ENCODE measurements at regions not wholly inside any gene's neighbourhood (a gene's known extent, or its start where the extent isn't known, plus 50 kb on each side); places are given as distances from the start of the nearest gene placed in this dataset.

- TF ChIP-seq CTCF (IDR thresholded peaks at IDR 0.05) = no peak
- H3K4me3 ChIP-seq = no peak overlapping the region
- DNase-seq (no peak), ATAC-seq (no peak)
- H3K9me3 ChIP-seq = no peaks in the 10 kb centered on the region
- no peaks in the 10 kb centered on the region for H3K4me1 ChIP-seq (ENCODE audit: low read depth)
- H3K36me3 ChIP-seq (ENCODE audit: low read depth) = no peaks in the 10 kb centered on the region
- intact Hi-C loops (cut with DNase I, micrococcal nuclease) = no loop called here
Observed at GRCh38 chr18:6639305-6639704, 90.2 kb upstream of the ARHGAP28 start.

GRCh38 chr18:6644836-6645627 is 84.5 kb upstream of the ARHGAP28 start:
- intact Hi-C loops (cut with DNase I, micrococcal nuclease) = no loop called here
- Histone ChIP-seq H3K4me1 (ENCODE audit: low read depth) (no peaks in the 10 kb centered on the region), H3K9me3 (no peaks in the 10 kb centered on the region), H3K4me3 (no peak overlapping the region), H3K36me3 (ENCODE audit: low read depth) (no peaks in the 10 kb centered on the region)
- DNase-seq (no peak), ATAC-seq (no peak)
- no peak for TF ChIP-seq CTCF (IDR thresholded peaks at IDR 0.05)

- H3K36me3 ChIP-seq (ENCODE audit: low read depth) = no peaks in the 10 kb centered on the region
- ATAC-seq = no peak
- no peak overlapping the region for H3K4me3 ChIP-seq
- H3K9me3 ChIP-seq = no peaks in the 10 kb centered on the region
- no peaks in the 10 kb centered on the region for H3K4me1 ChIP-seq (ENCODE audit: low read depth)
- TF ChIP-seq CTCF (IDR thresholded peaks at IDR 0.05) = no peak
- intact Hi-C loops (cut with DNase I, micrococcal nuclease) = no loop called here
- DNase-seq = no peak
Observed at GRCh38 chr18:6646801-6647200, 82.7 kb upstream of the ARHGAP28 start.

- ATAC-seq = no peak
- intact Hi-C loops (cut with DNase I, micrococcal nuclease) = no loop called here
- H3K36me3 ChIP-seq (ENCODE audit: low read depth) = no peaks in the 10 kb centered on the region
- no peak for TF ChIP-seq CTCF (IDR thresholded peaks at IDR 0.05)
- H3K9me3 ChIP-seq = no peaks in the 10 kb centered on the region
- no peak overlapping the region for H3K4me3 ChIP-seq
- no peak for DNase-seq
- H3K4me1 ChIP-seq (ENCODE audit: low read depth) = no peaks in the 10 kb centered on the region
Observed at GRCh38 chr18:6648581-6648980, 80.9 kb upstream of the ARHGAP28 start.

GRCh38 chr18:6649421-6650126 is 79.9 kb upstream of the ARHGAP28 start:
- ATAC-seq = no peak
- no peak for TF ChIP-seq CTCF (IDR thresholded peaks at IDR 0.05)
- intact Hi-C loops (cut with DNase I, micrococcal nuclease) = no loop called here
- H3K4me3 ChIP-seq = no peak overlapping the region
- H3K36me3 ChIP-seq (ENCODE audit: low read depth) = no peaks in the 10 kb centered on the region
- no peak for DNase-seq
- H3K4me1 ChIP-seq (ENCODE audit: low read depth) = no peaks in the 10 kb centered on the region
- no peaks in the 10 kb centered on the region for H3K9me3 ChIP-seq

Measured in mucosa of descending colon (tissue), 3 donors.